Keratinocyte (primary cell): ENCODE measurements at regions not wholly inside any gene's neighbourhood (a gene's known extent, or its start where the extent isn't known, plus 50 kb on each side); places are given as distances from the start of the nearest gene placed in this dataset.

Experiments used
- DNase-seq: peaks from one replicate; pipeline ENCODE4 v3.0.0-alpha.2; 2011; ENCODE audit warnings: low read depth, missing footprints, low spot score
- FAIRE-seq: peaks from 2 replicates; lab custom pipeline; 2011; peaks lifted over from hg19 to GRCh38; lab: Jason Lieb, UNC
- H2AFZ ChIP-seq: 2 replicates; pipeline ENCODE4 v1.6.0; 2012; ENCODE audit warnings: low read length, control low read depth, inconsistent platforms; ENCODE audit not compliant: control insufficient read depth
- H3K27ac ChIP-seq: 2 replicates; pipeline ENCODE4 v1.5.1; 2011; ENCODE audit warnings: low read length; ENCODE audit not compliant: control insufficient read depth, insufficient read depth
- H3K27me3 ChIP-seq: 3 replicates; pipeline ENCODE4 v1.6.0; 2011; ENCODE audit warnings: low read length; ENCODE audit not compliant: control insufficient read depth, insufficient read depth; ENCODE audit errors: extremely low read depth
- H3K36me3 ChIP-seq, 2 experiments: 2 replicates in 1 of 2; 3 replicates in 1 of 2; pipeline ENCODE4 v1.5.1; 2011; ENCODE audit warnings: low read length in 2 of 2, mild to moderate bottlenecking in 1 of 2; ENCODE audit not compliant: control insufficient read depth in 2 of 2, insufficient read depth in 2 of 2; ENCODE audit errors: extremely low read depth in 1 of 2
- H3K4me1 ChIP-seq: 3 replicates; pipeline ENCODE4 v1.5.1; 2011; ENCODE audit warnings: low read length; ENCODE audit not compliant: control insufficient read depth, insufficient read depth; ENCODE audit errors: extremely low read depth
- H3K4me2 ChIP-seq: 3 replicates; pipeline ENCODE4 v1.6.0; 2011; ENCODE audit warnings: low read depth, low read length; ENCODE audit not compliant: control insufficient read depth, insufficient read depth; ENCODE audit errors: extremely low read depth
- H3K4me3 ChIP-seq, 3 experiments: fragments of 200-600 bp in 1 of 3; sonication (generic) in 1 of 3; 2 replicates in 2 of 3; 3 replicates in 1 of 3; pipeline ENCODE4 v1.5.1; 2011 to 2016; ENCODE audit warnings: low read length in 3 of 3, mild to moderate bottlenecking in 3 of 3, control low read depth in 2 of 3, inconsistent platforms in 1 of 3, low read depth in 1 of 3, mixed read lengths in 1 of 3, mixed run types in 1 of 3, moderate library complexity in 1 of 3; ENCODE audit not compliant: control insufficient read depth in 2 of 3, insufficient read depth in 2 of 3; ENCODE audit errors: extremely low read depth in 1 of 3
- H3K79me2 ChIP-seq: 2 replicates; pipeline ENCODE4 v1.6.0; 2012; ENCODE audit warnings: low read length; ENCODE audit not compliant: control insufficient read depth, insufficient read depth
- H3K9ac ChIP-seq: 3 replicates; pipeline ENCODE4 v1.6.0; 2011; ENCODE audit warnings: low read length; ENCODE audit not compliant: control insufficient read depth, insufficient read depth; ENCODE audit errors: extremely low read depth
- H3K9me1 ChIP-seq: 3 replicates; pipeline ENCODE4 v1.6.0; 2011; ENCODE audit warnings: low read length; ENCODE audit not compliant: control insufficient read depth, insufficient read depth; ENCODE audit errors: extremely low read depth
- H3K9me3 ChIP-seq: 2 replicates; pipeline ENCODE4 v1.5.1; 2012; ENCODE audit warnings: low read depth, low read length; ENCODE audit not compliant: control insufficient read depth
- H4K20me1 ChIP-seq: 3 replicates; pipeline ENCODE4 v1.6.0; 2011; ENCODE audit warnings: low read length; ENCODE audit not compliant: control insufficient read depth, insufficient read depth; ENCODE audit errors: extremely low read depth
- CTCF ChIP-seq, 3 experiments: IDR thresholded peaks in 1 of 3; conservative IDR thresholded peaks in 1 of 3; optimal IDR thresholded peaks in 1 of 3; 2 replicates in 2 of 3; 3 replicates in 1 of 3; pipeline versions ENCODE3 to v1.5.1; 2011; ENCODE audit warnings: low read length in 3 of 3, mild to moderate bottlenecking in 3 of 3, moderate library complexity in 2 of 3, control low read depth in 1 of 3, inconsistent platforms in 1 of 3; ENCODE audit not compliant: insufficient read depth in 2 of 3; ENCODE audit errors: extremely low read depth in 1 of 3
- EZH2 ChIP-seq: IDR thresholded peaks from one replicate; pipeline ENCODE4 v1.6.1; 2012; ENCODE audit warnings: inconsistent platforms, mild to moderate bottlenecking, low read length, moderate library complexity
- dilution Hi-C: fragments of 300-500 bp; cut with MboI; formaldehyde crosslinking; loops from one replicate; pipeline ENCODE4 v1.7.0; 2020; ENCODE audit warnings: low sequenced_read_pairs; ENCODE audit not compliant: extremely low pct_ligation_motif_present

- Histone ChIP-seq H3K9me1 (no peaks in the 10 kb centered on the region), H3K4me2 (no peak overlapping the region), H3K27ac (no peak overlapping the region), H4K20me1 (no peaks in the 10 kb centered on the region), H2AFZ (no peak overlapping the region), H3K9ac (no peak overlapping the region), H3K4me3 (no peak overlapping the region), H3K27me3 (no peaks in the 10 kb centered on the region), H3K9me3 (no peaks in the 10 kb centered on the region), H3K36me3 (no peaks in the 10 kb centered on the region), H3K79me2 (no peaks in the 10 kb centered on the region), H3K4me1 (no peaks in the 10 kb centered on the region)
- FAIRE-seq (no peak), DNase-seq (no peak)
- dilution Hi-C loops, result no loop called here
- TF ChIP-seq EZH2 (no peak), CTCF (optimal IDR thresholded peaks at IDR 0.05 in 1 of 3, IDR thresholded peaks at IDR 0.05 in 1 of 3, conservative IDR thresholded peaks at IDR 0.05 in 1 of 3; ENCODE audit: extremely low read depth in 1 of 3, insufficient read depth in 2 of 3, low read length in 3 of 3) (no peak)
Observed at GRCh38 chr4:38411981-38412536, 251.9 kb upstream of the KLF3 start.

GRCh38 chr4:38413524-38414341 lies 250.3 kb upstream of the KLF3 start:
- FAIRE-seq, result no peak
- H3K4me2 ChIP-seq, result no peak overlapping the region
- dilution Hi-C loops, result no loop called here

More at GRCh38 chr4:38413524-38414341, 250.3 kb upstream of the KLF3 start:
- TF ChIP-seq CTCF (optimal IDR thresholded peaks at IDR 0.05 in 1 of 3, IDR thresholded peaks at IDR 0.05 in 1 of 3, conservative IDR thresholded peaks at IDR 0.05 in 1 of 3; ENCODE audit: extremely low read depth in 1 of 3, insufficient read depth in 2 of 3, low read length in 3 of 3), result no peak
- no peak for TF ChIP-seq EZH2
- H3K36me3 ChIP-seq, result no peaks in the 10 kb centered on the region
- H3K9me1 ChIP-seq, result no peaks in the 10 kb centered on the region
- no peak overlapping the region for H2AFZ ChIP-seq
- no peaks in the 10 kb centered on the region for H3K4me1 ChIP-seq
- H4K20me1 ChIP-seq, result no peaks in the 10 kb centered on the region
- DNase-seq, result no peak
- H3K9ac ChIP-seq, result no peak overlapping the region
- no peaks in the 10 kb centered on the region for H3K9me3 ChIP-seq
- H3K4me3 ChIP-seq, result no peak overlapping the region
- no peak overlapping the region for H3K27ac ChIP-seq
- no peaks in the 10 kb centered on the region for H3K27me3 ChIP-seq
- H3K79me2 ChIP-seq, result no peaks in the 10 kb centered on the region
